GM13977 (cell line): ENCODE measurements at regions not wholly inside any gene's neighbourhood (a gene's known extent, or its start where the extent isn't known, plus 50 kb on each side); places are given as distances from the start of the nearest gene placed in this dataset.
"Not testable (repeated sequence)": the region's sequence is repeated elsewhere in the genome, so short reads cannot be mapped to it uniquely, and the experiment has no call there.

Experiments
- DNase-seq: peaks from one replicate; pipeline ENCODE4 v3.0.0; 2012; ENCODE audit warnings: low spot score
- in situ Hi-C: fragments of 300-500 bp; cut with MboI; formaldehyde crosslinking; loops from one replicate; pipeline ENCODE4 v1.12.0; 2022; ENCODE audit warnings: low sequenced_read_pairs, low pct_unique_long_range_greater_than_20kb, mixed read lengths, inconsistent platforms; ENCODE audit not compliant: unreplicated experiment
- TF ChIP-seq, protein P1 (sequence below): IDR thresholded peaks from 2 replicates; pipeline ENCODE4 v1.5.1; 2012; ENCODE audit warnings: mild to moderate bottlenecking, control low read depth; ENCODE audit not compliant: insufficient read depth; ENCODE audit errors: extremely low read depth, missing control alignments

- in situ Hi-C loops: no loop called here
- DNase-seq: no peak
- TF ChIP-seq, protein P1, sequence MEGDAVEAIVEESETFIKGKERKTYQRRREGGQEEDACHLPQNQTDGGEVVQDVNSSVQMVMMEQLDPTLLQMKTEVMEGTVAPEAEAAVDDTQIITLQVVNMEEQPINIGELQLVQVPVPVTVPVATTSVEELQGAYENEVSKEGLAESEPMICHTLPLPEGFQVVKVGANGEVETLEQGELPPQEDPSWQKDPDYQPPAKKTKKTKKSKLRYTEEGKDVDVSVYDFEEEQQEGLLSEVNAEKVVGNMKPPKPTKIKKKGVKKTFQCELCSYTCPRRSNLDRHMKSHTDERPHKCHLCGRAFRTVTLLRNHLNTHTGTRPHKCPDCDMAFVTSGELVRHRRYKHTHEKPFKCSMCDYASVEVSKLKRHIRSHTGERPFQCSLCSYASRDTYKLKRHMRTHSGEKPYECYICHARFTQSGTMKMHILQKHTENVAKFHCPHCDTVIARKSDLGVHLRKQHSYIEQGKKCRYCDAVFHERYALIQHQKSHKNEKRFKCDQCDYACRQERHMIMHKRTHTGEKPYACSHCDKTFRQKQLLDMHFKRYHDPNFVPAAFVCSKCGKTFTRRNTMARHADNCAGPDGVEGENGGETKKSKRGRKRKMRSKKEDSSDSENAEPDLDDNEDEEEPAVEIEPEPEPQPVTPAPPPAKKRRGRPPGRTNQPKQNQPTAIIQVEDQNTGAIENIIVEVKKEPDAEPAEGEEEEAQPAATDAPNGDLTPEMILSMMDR: no peak
Measured at GRCh38 chr17:52653014-52653413, 494.5 kb upstream of the CA10 start.

- TF ChIP-seq, protein P1: no peak
- no peak for DNase-seq
- in situ Hi-C loops: no loop called here
Measured at GRCh38 chr17:52648995-52649394, 490.5 kb upstream of the CA10 start.

DNA sequence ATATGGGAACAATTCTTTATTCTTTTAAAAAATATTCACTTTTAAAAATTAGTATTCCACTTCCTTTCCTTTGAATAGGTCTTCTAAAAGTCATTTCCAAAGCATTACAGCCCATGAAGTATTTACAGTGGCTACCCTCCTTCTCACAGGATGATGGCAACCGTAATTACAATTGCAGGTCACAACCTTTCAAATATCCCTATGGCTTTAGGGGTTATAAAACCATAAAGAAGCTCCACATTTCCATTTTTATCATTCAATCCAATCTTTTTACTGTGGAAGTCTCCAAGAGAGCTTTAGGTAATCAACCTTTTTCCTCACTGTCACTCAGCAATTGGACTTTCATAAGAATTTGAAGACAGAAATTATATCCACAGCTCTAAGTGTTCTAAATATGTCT, 488.9 kb upstream of the CA10 start:
- in situ Hi-C loops: no loop called here
- TF ChIP-seq, protein P1: no peak
- no peak for DNase-seq

GRCh38 chr17:52636443-52636842, 477.9 kb upstream of the CA10 start:
- no peak for DNase-seq
- in situ Hi-C loops: no loop called here
- TF ChIP-seq, protein P1: no peak

- in situ Hi-C loops: no loop called here
- DNase-seq: no peak
- TF ChIP-seq, protein P1: no peak
Measured at GRCh38 chr17:52606590-52606989, 448.1 kb upstream of the CA10 start.

- TF ChIP-seq, protein P1: no peak
- no peak for DNase-seq
- in situ Hi-C loops: no loop called here
Measured at GRCh38 chr17:52606098-52606497, 447.6 kb upstream of the CA10 start.

DNA sequence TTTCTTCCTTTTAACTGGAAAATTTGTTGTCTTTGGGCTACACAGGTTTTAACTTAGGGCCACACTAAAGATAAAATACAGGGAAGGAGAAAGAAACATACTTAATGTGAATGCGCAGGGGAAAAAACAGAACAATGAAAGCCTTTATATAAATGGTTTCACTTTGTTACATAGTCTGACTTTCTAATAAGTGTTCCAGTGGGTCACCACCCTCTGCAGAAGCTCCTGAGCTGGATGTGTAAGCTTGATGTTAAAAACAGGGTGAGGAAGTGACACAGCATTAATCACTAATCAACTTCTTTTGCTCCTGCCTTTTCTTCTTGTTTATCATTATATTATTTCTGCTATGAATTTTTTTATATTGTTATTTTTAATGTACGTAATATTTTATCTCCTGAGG, 445.6 kb upstream of the CA10 start:
- TF ChIP-seq, protein P1: no peak
- in situ Hi-C loops: no loop called here
- DNase-seq: no peak

GRCh38 chr17:52597452-52598215, 439.1 kb upstream of the CA10 start:
- DNase-seq: not testable (repeated sequence)

More at GRCh38 chr17:52597452-52598215, 439.1 kb upstream of the CA10 start:
- in situ Hi-C loops: not testable (repeated sequence)
